MM.1S (cell line): ENCODE measurements at regions not wholly inside any gene's neighbourhood (a gene's known extent, or its start where the extent isn't known, plus 50 kb on each side); places are given as distances from the start of the nearest gene placed in this dataset.

Experiments used
- EZH2 ChIP-seq: fragments of 300-600 bp; sonication (generic); optimal IDR thresholded peaks from 2 replicates; pipeline ENCODE3; 2017; ENCODE audit warnings: low read depth, mild to moderate bottlenecking, antibody characterized with exemption, low read length, mixed read lengths
- EZH2phosphoT487 ChIP-seq: fragments of 300-600 bp; sonication (generic); IDR thresholded peaks from 2 replicates; pipeline ENCODE4 v1.6.1; 2018; ENCODE audit warnings: antibody characterized with exemption, low read length
- TF ChIP-seq, protein P1 (sequence below): fragments of 300-600 bp; sonication (generic); IDR thresholded peaks from 2 replicates; pipeline ENCODE4 v1.5.1; 2016; ENCODE audit warnings: antibody characterized with exemption, low read length, mixed read lengths

DNA sequence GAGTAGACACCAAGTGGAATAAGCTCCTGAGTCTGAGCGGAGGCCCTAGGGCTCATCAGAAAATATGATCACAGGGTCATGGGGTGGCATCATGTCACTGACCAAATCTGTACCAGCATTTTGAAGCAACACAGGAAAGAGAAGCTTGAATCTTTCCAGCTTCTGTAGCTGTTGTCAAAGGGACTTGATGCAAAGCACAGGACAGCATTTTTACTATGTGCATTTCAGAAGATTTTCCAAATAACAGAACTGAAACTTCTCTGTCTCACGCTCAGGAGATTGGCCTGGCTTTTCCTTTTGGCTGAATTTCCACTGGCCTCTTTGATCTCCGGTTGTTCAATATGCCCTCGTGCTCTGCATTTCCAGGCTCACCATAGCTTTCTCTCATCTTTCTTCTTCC is 127.2 kb upstream of the ATP1B1 start:
- TF ChIP-seq, protein P1, sequence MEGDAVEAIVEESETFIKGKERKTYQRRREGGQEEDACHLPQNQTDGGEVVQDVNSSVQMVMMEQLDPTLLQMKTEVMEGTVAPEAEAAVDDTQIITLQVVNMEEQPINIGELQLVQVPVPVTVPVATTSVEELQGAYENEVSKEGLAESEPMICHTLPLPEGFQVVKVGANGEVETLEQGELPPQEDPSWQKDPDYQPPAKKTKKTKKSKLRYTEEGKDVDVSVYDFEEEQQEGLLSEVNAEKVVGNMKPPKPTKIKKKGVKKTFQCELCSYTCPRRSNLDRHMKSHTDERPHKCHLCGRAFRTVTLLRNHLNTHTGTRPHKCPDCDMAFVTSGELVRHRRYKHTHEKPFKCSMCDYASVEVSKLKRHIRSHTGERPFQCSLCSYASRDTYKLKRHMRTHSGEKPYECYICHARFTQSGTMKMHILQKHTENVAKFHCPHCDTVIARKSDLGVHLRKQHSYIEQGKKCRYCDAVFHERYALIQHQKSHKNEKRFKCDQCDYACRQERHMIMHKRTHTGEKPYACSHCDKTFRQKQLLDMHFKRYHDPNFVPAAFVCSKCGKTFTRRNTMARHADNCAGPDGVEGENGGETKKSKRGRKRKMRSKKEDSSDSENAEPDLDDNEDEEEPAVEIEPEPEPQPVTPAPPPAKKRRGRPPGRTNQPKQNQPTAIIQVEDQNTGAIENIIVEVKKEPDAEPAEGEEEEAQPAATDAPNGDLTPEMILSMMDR = no peak
- no peak for TF ChIP-seq EZH2
- TF ChIP-seq EZH2phosphoT487 = no peak
